H1 (cell line): ENCODE measurements at regions not wholly inside any gene's neighbourhood (a gene's known extent, or its start where the extent isn't known, plus 50 kb on each side); places are given as distances from the start of the nearest gene placed in this dataset.

ENCODE experiments used
- CTCF ChIA-PET: fragments of 300-600 bp; sonication (Branson Sonifier 250); formaldehyde crosslinking; loops from one replicate; lab custom pipeline; 2021; ENCODE audit not compliant: partially characterized antibody; lab: Charles Lee
- POLR2A ChIA-PET: fragments of 300-600 bp; sonication (Branson Sonifier 250); formaldehyde crosslinking; loops from one replicate; lab custom pipeline; 2021; ENCODE audit warnings: inconsistent platforms; ENCODE audit not compliant: partially characterized antibody; lab: Charles Lee
- DNase-seq, 2 experiments: peaks; one replicate each; pipeline versions ENCODE4 v3.0.0 to v3.0.0-alpha.2; 2010 to 2022; ENCODE audit warnings: low spot score in 2 of 2, low read depth in 1 of 2, mixed read lengths in 1 of 2
- FAIRE-seq: peaks from 2 replicates; lab custom pipeline; 2011; peaks lifted over from hg19 to GRCh38; lab: Jason Lieb, UNC
- H2AFZ ChIP-seq: 2 replicates; pipeline ENCODE4 v1.8.1; 2012; ENCODE audit warnings: low read length, inconsistent platforms
- H2AK5ac ChIP-seq: 2 replicates; pipeline ENCODE4 v1.6.1; 2013; ENCODE audit warnings: low read depth, low read length
- H2BK120ac ChIP-seq: replicated peaks from 2 replicates; pipeline ENCODE3; 2013; ENCODE audit warnings: low read depth, low read length, inconsistent platforms
- H2BK12ac ChIP-seq: 2 replicates; pipeline ENCODE4 v1.6.1; 2013; ENCODE audit warnings: low read depth, low read length
- H2BK15ac ChIP-seq: 2 replicates; pipeline ENCODE4 v1.6.1; 2013; ENCODE audit warnings: low read length
- H2BK20ac ChIP-seq: 2 replicates; pipeline ENCODE4 v1.6.1; 2013; ENCODE audit warnings: low read length
- H2BK5ac ChIP-seq: 2 replicates; pipeline ENCODE4 v1.6.1; 2013; ENCODE audit warnings: low read depth, low read length
- H3K14ac ChIP-seq: 2 replicates; pipeline ENCODE4 v1.6.1; 2013; ENCODE audit warnings: inconsistent platforms; ENCODE audit not compliant: insufficient read length
- H3K18ac ChIP-seq: 2 replicates; pipeline ENCODE4 v1.6.1; 2013; ENCODE audit warnings: low read length; ENCODE audit errors: extremely low read depth
- H3K23ac ChIP-seq: 2 replicates; pipeline ENCODE4 v1.6.1; 2013; ENCODE audit warnings: inconsistent platforms; ENCODE audit not compliant: insufficient read length
- H3K23me2 ChIP-seq: 2 replicates; pipeline ENCODE4 v1.6.1; 2013; ENCODE audit warnings: low read depth, low read length
- H3K27ac ChIP-seq: 2 replicates; pipeline ENCODE4 v1.6.1; 2011; ENCODE audit warnings: low read depth, low read length, inconsistent platforms
- H3K27me3 ChIP-seq, 4 experiments: replicated peaks in 1 of 4; 1 replicate in 1 of 4; 2 replicates in 3 of 4; pipeline versions ENCODE4 v1.6.1 to v1.8.1; 2011 to 2013; ENCODE audit warnings: low read length in 3 of 4, mild to moderate bottlenecking in 3 of 4, inconsistent platforms in 2 of 4, mixed read lengths in 2 of 4, moderate library complexity in 1 of 4; ENCODE audit not compliant: control insufficient read depth in 3 of 4, insufficient read depth in 3 of 4; ENCODE audit errors: extremely low read depth in 1 of 4
- H3K36me3 ChIP-seq, 4 experiments: 2 replicates each; pipeline versions ENCODE4 v1.6.1 to v1.8.1; 2011 to 2013; ENCODE audit warnings: mild to moderate bottlenecking in 4 of 4, low read length in 3 of 4, moderate library complexity in 2 of 4, control low read depth in 1 of 4, inconsistent platforms in 1 of 4; ENCODE audit not compliant: insufficient read depth in 4 of 4, control insufficient read depth in 2 of 4
- H3K4ac ChIP-seq: replicated peaks from 2 replicates; pipeline ENCODE3; 2013; ENCODE audit warnings: low read length, low read depth, mixed read lengths, inconsistent platforms; ENCODE audit not compliant: insufficient read length
- H3K4me1 ChIP-seq, 4 experiments: replicated peaks in 1 of 4; 1 replicate in 1 of 4; 2 replicates in 3 of 4; pipeline versions ENCODE4 v1.6.1 to v1.8.1; 2011 to 2013; ENCODE audit warnings: low read length in 3 of 4, inconsistent platforms in 2 of 4, mixed read lengths in 1 of 4; ENCODE audit not compliant: insufficient read depth in 4 of 4, control insufficient read depth in 3 of 4
- H3K4me2 ChIP-seq, 2 experiments: 2 replicates each; pipeline versions ENCODE4 v1.6.1 to v1.8.1; 2011 to 2013; ENCODE audit warnings: low read depth in 2 of 2, low read length in 2 of 2, control low read depth in 1 of 2, inconsistent platforms in 1 of 2, mild to moderate bottlenecking in 1 of 2; ENCODE audit not compliant: insufficient read depth in 1 of 2
- H3K4me3 ChIP-seq, 4 experiments: fragments of 200-600, 300-600 bp in 1 of 4; sonication (generic), shearing (Covaris generic), sonication (Bioruptor Twin) in 1 of 4; 2 replicates each; pipeline versions ENCODE4 v1.5.1 to v1.8.1; 2011 to 2016; ENCODE audit warnings: low read length in 4 of 4, low read depth in 3 of 4, control low read depth in 2 of 4, inconsistent platforms in 2 of 4, mild to moderate bottlenecking in 2 of 4, mixed read lengths in 1 of 4, moderate library complexity in 1 of 4; ENCODE audit not compliant: insufficient read depth in 2 of 4; ENCODE audit errors: extremely low read depth in 1 of 4
- H3K56ac ChIP-seq: replicated peaks from 2 replicates; pipeline ENCODE3; 2013; ENCODE audit warnings: low read depth, mild to moderate bottlenecking, mixed read lengths, low read length, inconsistent platforms; ENCODE audit not compliant: insufficient read length
- H3K79me1 ChIP-seq: 2 replicates; pipeline ENCODE4 v1.6.1; 2013; ENCODE audit warnings: low read depth, low read length, control low read depth
- H3K79me2 ChIP-seq, 2 experiments: 2 replicates each; pipeline versions ENCODE4 v1.6.1 to v1.8.1; 2012 to 2013; ENCODE audit warnings: low read length in 2 of 2, mild to moderate bottlenecking in 2 of 2, inconsistent platforms in 1 of 2; ENCODE audit not compliant: insufficient read depth in 2 of 2, control insufficient read depth in 1 of 2
- H3K9ac ChIP-seq, 4 experiments: replicated peaks in 1 of 4; 1 replicate in 1 of 4; 2 replicates in 3 of 4; pipeline versions ENCODE4 v1.6.1 to v1.8.1; 2011 to 2013; ENCODE audit warnings: low read depth in 3 of 4, low read length in 3 of 4, control low read depth in 2 of 4, mild to moderate bottlenecking in 2 of 4, moderate library complexity in 2 of 4, inconsistent platforms in 1 of 4; ENCODE audit errors: extremely low read depth in 1 of 4
- H3K9me3 ChIP-seq, 2 experiments: 2 replicates each; pipeline versions ENCODE4 v1.6.1 to v1.8.1; 2012 to 2013; ENCODE audit warnings: mild to moderate bottlenecking in 2 of 2, moderate library complexity in 2 of 2, control low read depth in 1 of 2, inconsistent platforms in 1 of 2, low read depth in 1 of 2, low read length in 1 of 2, mixed read lengths in 1 of 2; ENCODE audit not compliant: insufficient read depth in 2 of 2
- H4K20me1 ChIP-seq, 2 experiments: replicated peaks in 1 of 2; 2 replicates each; pipeline versions ENCODE3 to v1.8.1; 2011 to 2013; ENCODE audit warnings: inconsistent platforms in 2 of 2, low read length in 2 of 2, mild to moderate bottlenecking in 1 of 2; ENCODE audit not compliant: insufficient read depth in 2 of 2, control insufficient read depth in 1 of 2
- H4K5ac ChIP-seq: 2 replicates; pipeline ENCODE4 v1.6.1; 2013; ENCODE audit warnings: low read length, low read depth, mixed read lengths, inconsistent platforms; ENCODE audit not compliant: insufficient read length
- H4K8ac ChIP-seq: 2 replicates; pipeline ENCODE4 v1.8.0; 2013; ENCODE audit warnings: mild to moderate bottlenecking, moderate library complexity, low read length, inconsistent platforms; ENCODE audit not compliant: insufficient read depth; ENCODE audit errors: extremely low read depth
- H4K91ac ChIP-seq: replicated peaks from 2 replicates; pipeline ENCODE3; 2013; ENCODE audit warnings: low read length, mixed read lengths, inconsistent platforms; ENCODE audit not compliant: insufficient read length
- ATF3 ChIP-seq: IDR thresholded peaks from 2 replicates; pipeline ENCODE4 v1.6.1; 2011; ENCODE audit warnings: low read depth, mild to moderate bottlenecking, low read length; ENCODE audit not compliant: insufficient read depth
- E2F6 ChIP-seq: IDR thresholded peaks from 2 replicates; pipeline ENCODE4 v1.6.1; 2012; ENCODE audit warnings: inconsistent platforms
- GABPA ChIP-seq: IDR thresholded peaks from 2 replicates; pipeline ENCODE4 v1.6.1; 2011; ENCODE audit warnings: mild to moderate bottlenecking, low read length, moderate library complexity, borderline replicate concordance; ENCODE audit not compliant: insufficient read depth
- NANOG ChIP-seq: IDR thresholded peaks from 2 replicates; pipeline ENCODE4 v1.6.1; 2011; ENCODE audit warnings: low read length, low read depth, mild to moderate bottlenecking, inconsistent platforms; ENCODE audit not compliant: insufficient read depth, poor library complexity, severe bottlenecking
- SIRT6 ChIP-seq: IDR thresholded peaks from one replicate; pipeline ENCODE4 v1.7.1; 2012; ENCODE audit warnings: low read length, inconsistent platforms
- SP2 ChIP-seq: IDR thresholded peaks from 2 replicates; pipeline ENCODE4 v1.6.1; 2012; ENCODE audit warnings: mild to moderate bottlenecking, low read length, inconsistent platforms
- SRF ChIP-seq: IDR thresholded peaks from 2 replicates; pipeline ENCODE4 v1.6.1; 2011; ENCODE audit warnings: mild to moderate bottlenecking, low read depth, low read length, moderate library complexity
- TCF12 ChIP-seq: IDR thresholded peaks from 2 replicates; pipeline ENCODE4 v1.6.1; 2011; ENCODE audit warnings: low read depth, mild to moderate bottlenecking, low read length
- USF2 ChIP-seq: IDR thresholded peaks from 2 replicates; pipeline ENCODE4 v1.6.1; 2011; ENCODE audit warnings: low read length, improper control_type of control experiment
- WGBS, 2 experiments: shearing (Covaris generic) in 1 of 2; methylation state at CpG; one replicate each; pipeline versions ENCODE4 v1.1.6 to v1.1.7; 2013 to 2015; ENCODE audit warnings: low lambda C conversion rate in 2 of 2, mixed read lengths in 2 of 2, inconsistent platforms in 1 of 2, low coverage in 1 of 2, missing lambda C conversion rate in 1 of 2; ENCODE audit not compliant: insufficient replicate concordance in 2 of 2, insufficient coverage in 1 of 2, insufficient read length in 1 of 2; ENCODE audit errors: extremely low coverage in 1 of 2, missing lambda C conversion rate in 1 of 2; 5-methylcytosine and 5-hydroxymethylcytosine counted together

GRCh38 chr17:27396941-27397340, 59.3 kb upstream of the KSR1 start:
- no peak overlapping the region for H3K14ac ChIP-seq
- no peak overlapping the region for H2AK5ac ChIP-seq
- no peaks in the 10 kb centered on the region for H3K27me3 ChIP-seq
- no peak overlapping the region for H3K18ac ChIP-seq
- no peaks in the 10 kb centered on the region for H3K4me1 ChIP-seq
- H4K91ac ChIP-seq: no peak overlapping the region
- CTCF ChIA-PET: interaction anchor here (0.8 to 2.9 kb wide), 5 partner anchors 9 to 35 kb away, joined by 3 to 14 read pairs (median 5); no protein-coding TSS in a partner anchor
- no peak for FAIRE-seq
- H3K23me2 ChIP-seq: no peaks in the 10 kb centered on the region; the same call in 1 of the 2 replicates
- no peak overlapping the region for H4K8ac ChIP-seq
- H2BK12ac ChIP-seq: no peak overlapping the region
- no peak overlapping the region for H3K4ac ChIP-seq
- no peak overlapping the region for H3K23ac ChIP-seq
- no peak overlapping the region for H3K4me3 ChIP-seq
- no peak overlapping the region for H4K5ac ChIP-seq
- no peak overlapping the region for H2BK120ac ChIP-seq
- H3K27ac ChIP-seq: no peak overlapping the region
- POLR2A ChIA-PET: interaction anchor here (0.8 kb wide), 1 partner anchor 77 kb away, joined by 3 read pairs; no protein-coding TSS in a partner anchor
- H2AFZ ChIP-seq: no peak overlapping the region
- H3K9me3 ChIP-seq: no peaks in the 10 kb centered on the region
- H3K9ac ChIP-seq: no peak overlapping the region
- 57% methylated on average over 1 of the region's 1 CpG; no CpG with 5 or more reads in 1 of the 2 experiments for WGBS, 2 experiments
- H3K79me1 ChIP-seq: no peaks in the 10 kb centered on the region
- H3K79me2 ChIP-seq: no peaks in the 10 kb centered on the region
- H2BK20ac ChIP-seq: no peak overlapping the region
- H3K36me3 ChIP-seq: no peaks in the 10 kb centered on the region
- no peak overlapping the region for H2BK15ac ChIP-seq
- no peak for DNase-seq
- H3K4me2 ChIP-seq: no peak overlapping the region
- H4K20me1 ChIP-seq: no peaks in the 10 kb centered on the region
- H3K56ac ChIP-seq: no peak overlapping the region
- H2BK5ac ChIP-seq: no peak overlapping the region
- TF ChIP-seq TCF12 (no peak), SP2 (no peak), SIRT6 (no peak), SRF (no peak), ATF3 (no peak), USF2 (no peak), NANOG (no peak), GABPA (no peak), E2F6 (no peak)
